Stomach (tissue), 8 donors: ENCODE measurements at regions not wholly inside any gene's neighbourhood (a gene's known extent, or its start where the extent isn't known, plus 50 kb on each side); places are given as distances from the start of the nearest gene placed in this dataset.

Experiments
- DNase-seq, 2 donors: peaks; one replicate each; pipeline versions ENCODE4 v3.0.0 to v3.0.0-alpha.2; 2013 to 2019
- H3K27ac ChIP-seq, 5 donors: fragments of 200-600 bp in 4 of 5; sonication (generic) in 4 of 5; one replicate each; pipeline ENCODE4 v1.5.1; 2013 to 2019; ENCODE audit warnings: mild to moderate bottlenecking in 1 of 5, moderate library complexity in 1 of 5
- H3K27me3 ChIP-seq, 3 donors: fragments of 200-600 bp; sonication (generic); one replicate each; pipeline ENCODE4 v1.5.1; 2017 to 2019; ENCODE audit warnings: mixed run types in 1 of 3
- H3K36me3 ChIP-seq, 4 donors: fragments of 200-600 bp; sonication (generic); 1 replicate in 3 of 4; 2 replicates in 1 of 4; pipeline ENCODE4 v1.5.1; 2016 to 2019
- H3K4me1 ChIP-seq, 4 donors: fragments of 200-600 bp; sonication (generic); one replicate each; pipeline ENCODE4 v1.5.1; 2016 to 2019
- H3K4me3 ChIP-seq, 4 donors: fragments of 200-600 bp; sonication (generic) in 3 of 4; one replicate each; pipeline ENCODE4 v1.5.1; 2016 to 2019; ENCODE audit warnings: mild to moderate bottlenecking in 1 of 4
- H3K9me3 ChIP-seq, 4 donors: fragments of 200-600 bp; sonication (generic); one replicate each; pipeline ENCODE4 v1.5.1; 2016 to 2019
- CTCF ChIP-seq, 7 experiments: fragments of 450-650 bp in 4 of 7; fragments of 200-600 bp in 3 of 7; sonication (generic) in 3 of 7; IDR thresholded peaks; one replicate each; pipeline ENCODE4 v1.5.1; 2016 to 2019; ENCODE audit warnings: antibody characterized with exemption in 7 of 7, control low read depth in 2 of 7, mild to moderate bottlenecking in 1 of 7
- EP300 ChIP-seq: sonication (generic); formaldehyde crosslinking; IDR thresholded peaks from one replicate; pipeline ENCODE4 v1.6.1; 2017; ENCODE audit warnings: antibody characterized with exemption
- POLR2A ChIP-seq, 4 donors: fragments of 450-650 bp; IDR thresholded peaks; one replicate each; pipeline ENCODE4 v1.6.1; 2016; ENCODE audit warnings: antibody characterized with exemption in 4 of 4, control low read depth in 2 of 4, mild to moderate bottlenecking in 1 of 4, moderate library complexity in 1 of 4
- POLR2AphosphoS5 ChIP-seq, 3 donors: sonication (generic); formaldehyde crosslinking; IDR thresholded peaks; one replicate each; pipeline ENCODE4 v1.6.1; 2016; ENCODE audit warnings: antibody characterized with exemption in 3 of 3
- WGBS, 5 donors: extraction: QIAGEN DNeasy Blood & Tissue Kit in 3 of 5; methylation state at CpG; one replicate each; pipeline versions ENCODE4 v1.1.5 to v1.1.7; 2013 to 2018; 5-methylcytosine and 5-hydroxymethylcytosine counted together
- intact Hi-C: fragments of 100-400 bp; cut with DNase I; formaldehyde crosslinking; loops from one replicate; pipeline ENCODE4 v1.15.1; 2023; ENCODE audit warnings: low total_unique reads
- donor health status: healthy with polysubstance abuse.
- donor health status: Bipolar disorder and iron deficiency.
- donor health status: healthy.

GRCh38 chr3:107297597-107297996, 79.6 kb upstream of the CCDC54 start:
- DNase-seq: no peak
- no peaks in the 10 kb centered on the region for H3K4me1 ChIP-seq
- H3K4me3 ChIP-seq: no peak overlapping the region
- H3K27me3 ChIP-seq: no peaks in the 10 kb centered on the region
- H3K9me3 ChIP-seq: peaks cover 0 to 17% (median 2%) of the 10 kb centered on the region in 4 donors
- 86 to 97% (median 92%) methylated on average over 3 of the region's 3 CpGs for WGBS, 5 donors
- H3K27ac ChIP-seq: no peak overlapping the region
- intact Hi-C loops: no loop called here
- TF ChIP-seq CTCF (IDR thresholded peaks at IDR 0.05): no peak
- TF ChIP-seq POLR2AphosphoS5 (IDR thresholded peaks at IDR 0.05): no peak
- no peak for TF ChIP-seq EP300
- no peaks in the 10 kb centered on the region for H3K36me3 ChIP-seq

GRCh38 chr3:107307205-107307604, 70.0 kb upstream of the CCDC54 start:
- DNase-seq: no peak
- H3K4me1 ChIP-seq: no peaks in the 10 kb centered on the region
- H3K4me3 ChIP-seq: no peak overlapping the region
- no peaks in the 10 kb centered on the region for H3K36me3 ChIP-seq
- intact Hi-C loops: no loop called here
- no peak overlapping the region for H3K27ac ChIP-seq
- no peaks in the 10 kb centered on the region for H3K9me3 ChIP-seq
- H3K27me3 ChIP-seq: no peaks in the 10 kb centered on the region
- TF ChIP-seq CTCF (IDR thresholded peaks at IDR 0.05) (no peak), POLR2A (IDR thresholded peaks at IDR 0.05) (no peak), EP300 (no peak), POLR2AphosphoS5 (IDR thresholded peaks at IDR 0.05) (no peak)
- 84 to 90% (median 88%) methylated on average over 2 of the region's 2 CpGs for WGBS, 5 donors

GRCh38 chr3:107308716-107309115, 68.5 kb upstream of the CCDC54 start:
- Histone ChIP-seq H3K4me1 (no peaks in the 10 kb centered on the region), H3K4me3 (no peak overlapping the region), H3K36me3 (no peaks in the 10 kb centered on the region), H3K9me3 (no peaks in the 10 kb centered on the region), H3K27me3 (no peaks in the 10 kb centered on the region), H3K27ac (no peak overlapping the region)
- intact Hi-C loops: no loop called here
- 46 to 64% (median 54%) methylated on average over 2 of the region's 2 CpGs for WGBS, 5 donors
- DNase-seq: no peak
- TF ChIP-seq POLR2A (IDR thresholded peaks at IDR 0.05) (no peak), EP300 (no peak), POLR2AphosphoS5 (IDR thresholded peaks at IDR 0.05) (no peak), CTCF (IDR thresholded peaks at IDR 0.05) (no peak)

- Histone ChIP-seq H3K4me3 (no peak overlapping the region), H3K27ac (no peak overlapping the region), H3K9me3 (no peaks in the 10 kb centered on the region), H3K36me3 (no peaks in the 10 kb centered on the region), H3K4me1 (no peaks in the 10 kb centered on the region), H3K27me3 (no peaks in the 10 kb centered on the region)
- TF ChIP-seq EP300 (no peak), POLR2AphosphoS5 (IDR thresholded peaks at IDR 0.05) (no peak), CTCF (IDR thresholded peaks at IDR 0.05) (no peak), POLR2A (IDR thresholded peaks at IDR 0.05) (no peak)
- intact Hi-C loops: no loop called here
- DNase-seq: no peak
- WGBS, 5 donors: 67 to 86% (median 76%) methylated on average over 1 of the region's 1 CpG
These were observed 67.9 kb upstream of the CCDC54 start for GRCh38 chr3:107309312-107309711.
